B cell (primary cell): ENCODE measurements at regions not wholly inside any gene's neighbourhood (a gene's known extent, or its start where the extent isn't known, plus 50 kb on each side); places are given as distances from the start of the nearest gene placed in this dataset.

Source experiments
- ATAC-seq: fragments of 200-7000 bp; cut with Tn5 transposase; one replicate; pipeline ENCODE4 v1.10.0; 2021; ENCODE audit warnings: low read depth, mild to moderate bottlenecking, moderate number of reproducible peaks, moderate library complexity
- CTCF ChIA-PET: fragments of 350-600 bp; sonication (Branson Sonifier 250); formaldehyde crosslinking; loops from one replicate; lab custom pipeline; 2021; ENCODE audit warnings: antibody characterized with exemption, inconsistent platforms; lab: Charles Lee
- POLR2A ChIA-PET: fragments of 350-600 bp; sonication (Branson Sonifier 250); formaldehyde crosslinking; loops from one replicate; lab custom pipeline; 2021; ENCODE audit warnings: antibody characterized with exemption; lab: Charles Lee
- DNase-seq: peaks from one replicate; pipeline ENCODE4 v3.0.0; 2013
- H2AFZ ChIP-seq: 2 replicates; pipeline ENCODE4 v1.6.1; 2012; ENCODE audit warnings: mild to moderate bottlenecking, low read depth, low read length; ENCODE audit not compliant: insufficient read depth, poor library complexity, severe bottlenecking
- H3K27ac ChIP-seq, 2 donors: 1 replicate in 1 of 2; 2 replicates in 1 of 2; pipeline ENCODE4 v1.5.1; 2012 to 2013; ENCODE audit warnings: low read length in 2 of 2, mild to moderate bottlenecking in 2 of 2, moderate library complexity in 1 of 2
- H3K27me3 ChIP-seq, 4 experiments: fragments of 200-600 bp in 1 of 4; sonication (generic) in 1 of 4; replicated peaks in 1 of 4; 1 replicate in 2 of 4; 2 replicates in 2 of 4; pipeline versions ENCODE4 v1.6.1 to v1.7.0; 2013 to 2016; ENCODE audit warnings: low read length in 3 of 4, mild to moderate bottlenecking in 2 of 4, mixed read lengths in 1 of 4, moderate library complexity in 1 of 4; ENCODE audit not compliant: insufficient read depth in 4 of 4, control insufficient read depth in 3 of 4; ENCODE audit errors: control extremely low read depth in 1 of 4
- H3K36me3 ChIP-seq, 2 experiments: replicated peaks in 1 of 2; 1 replicate in 1 of 2; 2 replicates in 1 of 2; pipeline versions ENCODE4 v1.6.1 to v1.7.1; 2013; ENCODE audit warnings: low read length in 1 of 2; ENCODE audit not compliant: insufficient read depth in 2 of 2, control insufficient read depth in 1 of 2; ENCODE audit errors: control extremely low read depth in 1 of 2, extremely low read depth in 1 of 2
- H3K4me1 ChIP-seq, 2 donors: fragments of 200-600 bp in 1 of 2; sonication (generic) in 1 of 2; 1 replicate in 1 of 2; 2 replicates in 1 of 2; pipeline versions ENCODE4 v1.5.1 to v1.6.1; 2013 to 2017; ENCODE audit warnings: low read length in 2 of 2; ENCODE audit not compliant: control insufficient read depth in 2 of 2, insufficient read depth in 2 of 2
- H3K4me2 ChIP-seq: replicated peaks from 2 replicates; pipeline ENCODE3; 2012; ENCODE audit warnings: mild to moderate bottlenecking, low read depth, low read length; ENCODE audit not compliant: poor library complexity, severe bottlenecking
- H3K4me3 ChIP-seq, 5 experiments: fragments of 200-600 bp in 1 of 5; sonication (generic) in 1 of 5; 1 replicate in 3 of 5; 2 replicates in 2 of 5; pipeline versions ENCODE4 v1.5.1 to v1.7.0; 2011 to 2016; ENCODE audit warnings: low read length in 4 of 5, mild to moderate bottlenecking in 4 of 5, low read depth in 2 of 5, control low read depth in 1 of 5, moderate library complexity in 1 of 5; ENCODE audit not compliant: insufficient read depth in 1 of 5; ENCODE audit errors: control extremely low read depth in 1 of 5, extremely low read depth in 1 of 5
- H3K79me2 ChIP-seq: fragments of 200-600 bp; sonication (generic); one replicate; pipeline ENCODE4 v1.6.0; 2016; ENCODE audit warnings: low read length; ENCODE audit not compliant: control insufficient read depth, insufficient read depth
- H3K9ac ChIP-seq: fragments of 200-600 bp; sonication (generic); 2 replicates; pipeline ENCODE4 v1.6.1; 2017; ENCODE audit warnings: mild to moderate bottlenecking, low read length, moderate library complexity
- H3K9me3 ChIP-seq, 3 donors: one replicate each; pipeline versions ENCODE4 v1.6.1 to v1.7.1; 2013; ENCODE audit warnings: low read length in 2 of 3; ENCODE audit not compliant: control insufficient read depth in 2 of 3, insufficient read depth in 1 of 3; ENCODE audit errors: control extremely low read depth in 1 of 3
- H4K20me1 ChIP-seq: 2 replicates; pipeline ENCODE4 v1.6.0; 2012; ENCODE audit warnings: mild to moderate bottlenecking, low read length; ENCODE audit not compliant: insufficient read depth, control insufficient read depth, poor library complexity, severe bottlenecking
- H3K27ac Mint-ChIP-seq: one replicate; pipeline ENCODE4 v1.8.0; 2021; ENCODE audit warnings: mixed read lengths
- H3K27me3 Mint-ChIP-seq: one replicate; pipeline ENCODE4 v1.8.0; 2021; ENCODE audit warnings: mixed read lengths
- H3K4me1 Mint-ChIP-seq: one replicate; pipeline ENCODE4 v1.8.0; 2021; ENCODE audit warnings: mixed read lengths
- H3K4me3 Mint-ChIP-seq: one replicate; pipeline ENCODE4 v1.8.0; 2021; ENCODE audit warnings: mixed read lengths
- H3K9me3 Mint-ChIP-seq: one replicate; pipeline ENCODE4 v1.8.0; 2022; ENCODE audit warnings: mixed read lengths; ENCODE audit not compliant: insufficient read depth
- CTCF ChIP-seq: fragments of 200-600 bp; IDR thresholded peaks from one replicate; pipeline ENCODE4 v1.8.0; 2022; ENCODE audit warnings: antibody characterized with exemption, mild to moderate bottlenecking
- EZH2 ChIP-seq: IDR thresholded peaks from 2 replicates; pipeline ENCODE4 v1.6.1; 2012; ENCODE audit warnings: borderline replicate concordance, low read depth, mild to moderate bottlenecking, moderate library complexity, low read length; ENCODE audit not compliant: insufficient read depth, poor library complexity, severe bottlenecking
- WGBS: methylation state at CpG from one replicate; pipeline ENCODE4 v1.1.5; 2013; ENCODE audit warnings: missing lambda C conversion rate; ENCODE audit not compliant: insufficient coverage; 5-methylcytosine and 5-hydroxymethylcytosine counted together
- intact Hi-C: fragments of 100-400 bp; cut with micrococcal nuclease; formaldehyde crosslinking; loops from one replicate; pipeline ENCODE4 v1.10.0; 2022

DNA sequence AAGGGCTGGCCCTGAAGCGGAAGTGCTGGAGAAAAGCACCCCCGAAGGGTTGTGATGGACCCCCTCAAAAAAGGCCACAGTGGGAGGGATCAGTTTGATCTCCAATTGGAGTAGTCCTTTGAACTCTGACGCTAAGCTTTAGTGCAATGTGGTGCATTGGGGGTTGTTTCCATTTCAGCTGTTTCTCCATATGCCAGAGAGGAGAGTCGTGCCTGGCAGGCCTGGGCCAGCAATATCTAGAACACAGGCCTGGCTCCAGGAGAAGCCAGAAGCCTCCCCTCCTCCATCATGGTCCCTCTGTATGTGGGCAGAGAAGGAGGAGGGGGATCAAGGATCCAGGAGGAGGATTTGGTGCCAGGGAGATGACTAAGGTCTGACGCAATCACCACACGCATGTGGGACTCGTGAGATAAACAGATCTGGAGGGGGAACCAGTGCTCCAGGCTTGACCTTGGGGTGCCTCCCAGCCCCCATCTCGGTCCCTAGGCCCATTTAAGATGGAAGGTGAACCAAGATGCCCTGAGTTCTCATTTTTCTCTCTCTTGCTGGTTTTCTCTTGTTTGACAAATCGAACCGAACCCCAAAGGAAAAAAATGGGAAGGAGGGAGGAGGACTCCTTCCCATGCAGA lies 517.4 kb upstream of the JARID2 start:
- peaks cover 81% of the 10 kb centered on the region for H3K4me1 Mint-ChIP-seq
- intact Hi-C loops: loop anchor here (1.0 to 5.0 kb wide), 4 partner anchors 7 to 519 kb away; partner anchors contain the start of gene JARID2
- H3K36me3 ChIP-seq: no peaks in the 10 kb centered on the region
- H3K4me3 ChIP-seq: peak overlapping the region in 1 of 5 experiments; percentile 15
- H3K4me2 ChIP-seq: peak overlapping the region; percentile 72
- H3K9ac ChIP-seq: no peak overlapping the region
- ChIA-PET POLR2A (interaction anchor here (1.0 to 1.5 kb wide), 4 partner anchors 11 to 149 kb away, joined by 3 to 6 read pairs (median 4); no protein-coding TSS in a partner anchor), CTCF (interaction anchor here (1.1 to 2.9 kb wide), 3 partner anchors 10 to 894 kb away, joined by 3 to 10 read pairs (median 3); no protein-coding TSS in a partner anchor)
- peak overlapping the region; percentile 96 to 97 for H3K27ac ChIP-seq
- H3K27me3 ChIP-seq: no peaks in the 10 kb centered on the region
- ATAC-seq (no peak), DNase-seq (no peak)
- H3K27ac Mint-ChIP-seq: peak overlapping the region; percentile 96
- peak overlapping the region; percentile 75 for H3K4me3 Mint-ChIP-seq
- H3K9me3 Mint-ChIP-seq: no peaks in the 10 kb centered on the region
- H3K4me1 ChIP-seq: peaks cover 68 to 69% of the 10 kb centered on the region in 2 donors
- H3K9me3 ChIP-seq: peaks cover 0 to 4% (median 0%) of the 10 kb centered on the region in 3 donors
- H3K79me2 ChIP-seq: no peaks in the 10 kb centered on the region
- 94% methylated on average over 7 of the region's 10 CpGs for WGBS
- no peaks in the 10 kb centered on the region for H4K20me1 ChIP-seq
- no peaks in the 10 kb centered on the region for H3K27me3 Mint-ChIP-seq
- no peak for TF ChIP-seq CTCF
- TF ChIP-seq EZH2: no peak
- no peak overlapping the region for H2AFZ ChIP-seq
